WTC11 (cell line): ENCODE measurements at regions not wholly inside any gene's neighbourhood (a gene's known extent, or its start where the extent isn't known, plus 50 kb on each side); places are given as distances from the start of the nearest gene placed in this dataset.

Experiments
- ATAC-seq: fragments of 200-7000 bp; cut with Tn5 transposase; 2 replicates; pipeline ENCODE4 v1.10.0; 2021; ENCODE audit warnings: mild to moderate bottlenecking, moderate library complexity
- CTCF ChIA-PET: fragments of 300-600 bp; sonication (Branson Sonifier 250); formaldehyde crosslinking; loops from one replicate; lab custom pipeline; 2021; ENCODE audit warnings: antibody characterized with exemption; lab: Charles Lee
- POLR2A ChIA-PET: fragments of 350-600 bp; sonication (Branson Sonifier 250); formaldehyde crosslinking; loops from one replicate; lab custom pipeline; 2021; ENCODE audit warnings: antibody characterized with exemption; lab: Charles Lee
- DNase-seq: peaks from one replicate; pipeline ENCODE4 v3.0.0; 2021; ENCODE audit warnings: low spot score
- H3K27ac Mint-ChIP-seq: 2 replicates; pipeline ENCODE4 v1.8.0; 2021; ENCODE audit warnings: mixed read lengths
- H3K27me3 Mint-ChIP-seq: 2 replicates; pipeline ENCODE4 v1.8.0; 2021; ENCODE audit warnings: low read depth, mild to moderate bottlenecking, moderate library complexity, mixed read lengths
- H3K36me3 Mint-ChIP-seq: 2 replicates; pipeline ENCODE4 v1.8.0; 2021; ENCODE audit warnings: mixed read lengths
- H3K4me1 Mint-ChIP-seq: 2 replicates; pipeline ENCODE4 v1.8.0; 2022; ENCODE audit warnings: mixed read lengths
- H3K4me3 Mint-ChIP-seq: 2 replicates; pipeline ENCODE4 v1.8.0; 2021; ENCODE audit warnings: mild to moderate bottlenecking, moderate library complexity, mixed read lengths
- H3K9me3 Mint-ChIP-seq: 2 replicates; pipeline ENCODE4 v1.8.0; 2021; ENCODE audit warnings: mixed read lengths
- AR ChIP-seq: fragments of 250-450 bp; sonication (Bioruptor Pico); IDR thresholded peaks from 2 replicates; pipeline ENCODE4 v1.9.0; 2021; ENCODE audit warnings: mild to moderate bottlenecking
- CBFB ChIP-seq: sonication (generic); formaldehyde crosslinking; IDR thresholded peaks from 2 replicates; pipeline ENCODE4 v1.8.1; 2022; ENCODE audit warnings: mild to moderate bottlenecking, low read depth, missing genetic modification reagents
- EMX1 ChIP-seq: fragments of 250-450 bp; sonication (Bioruptor Pico); IDR thresholded peaks from 2 replicates; pipeline ENCODE4 v1.8.0; 2021; ENCODE audit warnings: mild to moderate bottlenecking
- ESRRA ChIP-seq: sonication (generic); formaldehyde crosslinking; IDR thresholded peaks from 2 replicates; pipeline ENCODE4 v1.8.1; 2022; ENCODE audit warnings: mild to moderate bottlenecking, missing genetic modification reagents, borderline replicate concordance
- FOXP4 ChIP-seq: sonication (generic); formaldehyde crosslinking; IDR thresholded peaks from 2 replicates; pipeline ENCODE4 v1.8.0; 2022; ENCODE audit warnings: mild to moderate bottlenecking, missing genetic modification reagents
- IRF2 ChIP-seq: sonication (generic); formaldehyde crosslinking; IDR thresholded peaks from 2 replicates; pipeline ENCODE4 v1.8.0; 2022; ENCODE audit warnings: low read depth, missing genetic modification reagents, borderline replicate concordance
- PRDM15 ChIP-seq: sonication (generic); formaldehyde crosslinking; IDR thresholded peaks from 2 replicates; pipeline ENCODE4 v1.8.0; 2022; ENCODE audit warnings: missing genetic modification reagents
- TEAD4 ChIP-seq: sonication (generic); formaldehyde crosslinking; IDR thresholded peaks from 2 replicates; pipeline ENCODE4 v1.8.0; 2022; ENCODE audit warnings: mild to moderate bottlenecking, missing genetic modification reagents
- ZMAT4 ChIP-seq: fragments of 250-450 bp; sonication (Bioruptor Pico); IDR thresholded peaks from 2 replicates; pipeline ENCODE4 v1.9.0; 2021; ENCODE audit warnings: mild to moderate bottlenecking
- ZNF263 ChIP-seq: sonication (generic); formaldehyde crosslinking; IDR thresholded peaks from 2 replicates; pipeline ENCODE4 v1.8.1; 2022; ENCODE audit warnings: low read depth, mild to moderate bottlenecking, moderate library complexity, missing genetic modification reagents
- ZNF317 ChIP-seq: sonication (generic); formaldehyde crosslinking; IDR thresholded peaks from 2 replicates; pipeline ENCODE4 v1.8.1; 2023; ENCODE audit warnings: low read depth, mild to moderate bottlenecking, moderate library complexity, missing genetic modification reagents, borderline replicate concordance
- TF ChIP-seq, protein P1 (sequence below): fragments of 250-450 bp; sonication (Bioruptor Pico); conservative IDR thresholded peaks from 2 replicates; pipeline ENCODE4 v1.9.0; 2021; ENCODE audit warnings: mild to moderate bottlenecking
- TF ChIP-seq, protein P2 (sequence below): fragments of 250-450 bp; sonication (Bioruptor Pico); IDR thresholded peaks from 2 replicates; pipeline ENCODE4 v2.1.2; 2022; ENCODE audit warnings: mild to moderate bottlenecking, moderate library complexity
- TF ChIP-seq, protein P3 (sequence below): sonication (generic); formaldehyde crosslinking; IDR thresholded peaks from 2 replicates; pipeline ENCODE4 v1.8.0; 2023; ENCODE audit warnings: missing genetic modification reagents
- TF ChIP-seq, protein P4 (sequence below): sonication (generic); formaldehyde crosslinking; IDR thresholded peaks from 2 replicates; pipeline ENCODE4 v1.8.0; 2022; ENCODE audit warnings: mild to moderate bottlenecking, missing genetic modification reagents

GRCh38 chr15:77727635-77728304, 95.1 kb upstream of the LINGO1 start:
- ATAC-seq (peak; percentile 72), DNase-seq (no peak)
- TF ChIP-seq ESRRA: no peak
- TF ChIP-seq, protein P1, sequence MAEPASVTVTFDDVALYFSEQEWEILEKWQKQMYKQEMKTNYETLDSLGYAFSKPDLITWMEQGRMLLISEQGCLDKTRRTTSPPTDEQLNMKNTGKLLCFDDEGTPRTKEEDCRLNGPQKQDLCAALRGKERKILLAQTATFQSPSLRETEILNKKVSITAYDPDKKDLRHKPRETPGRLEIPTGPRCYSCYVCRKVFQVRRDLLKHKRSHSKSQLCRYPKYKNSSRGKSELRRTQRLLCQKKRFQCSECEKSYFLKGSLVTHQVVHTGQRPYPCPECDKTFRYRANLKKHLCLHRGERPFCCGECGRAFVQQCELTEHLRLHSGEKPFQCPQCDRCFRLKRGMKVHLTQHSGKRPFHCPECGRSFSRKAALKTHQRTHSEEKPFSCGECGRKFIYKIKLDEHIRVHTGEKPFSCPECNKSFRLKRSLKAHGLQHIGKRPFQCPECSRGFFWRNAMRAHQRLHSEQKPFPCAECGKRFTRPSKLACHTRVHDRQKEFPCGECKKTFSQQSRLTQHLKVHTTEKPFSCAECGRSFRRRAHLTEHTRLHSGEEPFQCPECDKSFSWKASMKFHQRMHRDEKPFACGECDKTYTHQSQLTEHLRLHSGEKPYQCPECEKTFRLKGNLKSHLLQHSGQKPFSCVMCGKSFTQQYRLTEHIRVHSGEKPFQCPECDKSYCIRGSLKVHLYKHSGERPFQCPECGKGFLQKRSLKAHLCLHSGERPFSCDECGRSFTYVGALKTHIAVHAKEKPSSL (CRISPR knock-in tag): no peak
- no peak for TF ChIP-seq IRF2 (CRISPR knock-in tag)
- no peak for TF ChIP-seq PRDM15 (CRISPR knock-in tag)
- no peak for TF ChIP-seq ZNF263
- TF ChIP-seq AR (CRISPR knock-in tag): no peak
- TF ChIP-seq FOXP4: no peak
- TF ChIP-seq ZMAT4 (CRISPR knock-in tag): no peak
- Mint-ChIP-seq H3K9me3 (no peaks in the 10 kb centered on the region), H3K36me3 (no peaks in the 10 kb centered on the region), H3K4me3 (no peak overlapping the region), H3K27me3 (no peaks in the 10 kb centered on the region), H3K4me1 (peaks cover 8% of the 10 kb centered on the region), H3K27ac (no peak overlapping the region)
- CTCF ChIA-PET: interaction anchor here (0.9 to 2.6 kb wide), 3 partner anchors 18 to 94 kb away, joined by 6 to 11 read pairs (median 7); no protein-coding TSS in a partner anchor
- POLR2A ChIA-PET: no interaction called here

DNA sequence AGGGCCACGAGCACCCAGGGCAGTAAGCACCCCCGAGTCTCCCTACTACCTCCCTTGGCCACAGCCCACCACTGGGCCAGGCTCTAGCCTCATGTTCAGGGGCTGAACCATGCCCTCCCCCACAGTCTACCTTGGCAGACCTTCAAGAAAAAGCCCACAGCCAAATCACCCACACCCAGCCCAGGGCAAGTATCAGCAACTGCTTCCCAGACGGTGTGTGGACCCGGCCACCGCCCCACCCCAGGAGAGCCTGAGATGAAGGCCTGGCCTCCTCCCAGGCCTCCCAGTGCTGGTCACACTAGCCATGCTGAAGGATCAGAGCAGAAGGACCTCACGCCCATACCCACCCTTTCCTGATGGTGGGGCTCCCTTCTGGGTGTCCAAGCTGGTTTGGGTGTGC, 92.0 kb upstream of the LINGO1 start:
- CTCF ChIA-PET: no interaction called here
- TF ChIP-seq, protein P2, sequence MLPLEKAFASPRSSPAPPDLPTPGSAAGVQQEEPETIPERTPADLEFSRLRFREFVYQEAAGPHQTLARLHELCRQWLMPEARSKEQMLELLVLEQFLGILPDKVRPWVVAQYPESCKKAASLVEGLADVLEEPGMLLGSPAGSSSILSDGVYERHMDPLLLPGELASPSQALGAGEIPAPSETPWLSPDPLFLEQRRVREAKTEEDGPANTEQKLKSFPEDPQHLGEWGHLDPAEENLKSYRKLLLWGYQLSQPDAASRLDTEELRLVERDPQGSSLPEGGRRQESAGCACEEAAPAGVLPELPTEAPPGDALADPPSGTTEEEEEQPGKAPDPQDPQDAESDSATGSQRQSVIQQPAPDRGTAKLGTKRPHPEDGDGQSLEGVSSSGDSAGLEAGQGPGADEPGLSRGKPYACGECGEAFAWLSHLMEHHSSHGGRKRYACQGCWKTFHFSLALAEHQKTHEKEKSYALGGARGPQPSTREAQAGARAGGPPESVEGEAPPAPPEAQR (CRISPR knock-in tag): no peak
- TF ChIP-seq EMX1 (CRISPR knock-in tag): no peak
- TF ChIP-seq, protein P3, sequence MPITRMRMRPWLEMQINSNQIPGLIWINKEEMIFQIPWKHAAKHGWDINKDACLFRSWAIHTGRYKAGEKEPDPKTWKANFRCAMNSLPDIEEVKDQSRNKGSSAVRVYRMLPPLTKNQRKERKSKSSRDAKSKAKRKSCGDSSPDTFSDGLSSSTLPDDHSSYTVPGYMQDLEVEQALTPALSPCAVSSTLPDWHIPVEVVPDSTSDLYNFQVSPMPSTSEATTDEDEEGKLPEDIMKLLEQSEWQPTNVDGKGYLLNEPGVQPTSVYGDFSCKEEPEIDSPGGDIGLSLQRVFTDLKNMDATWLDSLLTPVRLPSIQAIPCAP: no peak
- no peak for TF ChIP-seq ZNF317 (CRISPR knock-in tag)
- TF ChIP-seq CBFB (CRISPR knock-in tag): no peak
- no peak for TF ChIP-seq TEAD4 (CRISPR knock-in tag)
- TF ChIP-seq, protein P4, sequence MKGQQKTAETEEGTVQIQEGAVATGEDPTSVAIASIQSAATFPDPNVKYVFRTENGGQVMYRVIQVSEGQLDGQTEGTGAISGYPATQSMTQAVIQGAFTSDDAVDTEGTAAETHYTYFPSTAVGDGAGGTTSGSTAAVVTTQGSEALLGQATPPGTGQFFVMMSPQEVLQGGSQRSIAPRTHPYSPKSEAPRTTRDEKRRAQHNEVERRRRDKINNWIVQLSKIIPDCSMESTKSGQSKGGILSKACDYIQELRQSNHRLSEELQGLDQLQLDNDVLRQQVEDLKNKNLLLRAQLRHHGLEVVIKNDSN (CRISPR knock-in tag): no peak

More for the DNA sequence above, 92.0 kb upstream of the LINGO1 start:
- peaks cover 8% of the 10 kb centered on the region for H3K4me1 Mint-ChIP-seq
- no peaks in the 10 kb centered on the region for H3K36me3 Mint-ChIP-seq
- H3K27ac Mint-ChIP-seq: no peak overlapping the region
- ATAC-seq (no peak), DNase-seq (no peak)
- no peaks in the 10 kb centered on the region for H3K27me3 Mint-ChIP-seq
- no peak overlapping the region for H3K4me3 Mint-ChIP-seq
- H3K9me3 Mint-ChIP-seq: no peaks in the 10 kb centered on the region
- POLR2A ChIA-PET: no interaction called here
